ENCODE measurements at regions not wholly inside any gene's neighbourhood (a gene's known extent, or its start where the extent isn't known, plus 50 kb on each side); places are given as distances from the start of the nearest gene placed in this dataset.

DNA sequence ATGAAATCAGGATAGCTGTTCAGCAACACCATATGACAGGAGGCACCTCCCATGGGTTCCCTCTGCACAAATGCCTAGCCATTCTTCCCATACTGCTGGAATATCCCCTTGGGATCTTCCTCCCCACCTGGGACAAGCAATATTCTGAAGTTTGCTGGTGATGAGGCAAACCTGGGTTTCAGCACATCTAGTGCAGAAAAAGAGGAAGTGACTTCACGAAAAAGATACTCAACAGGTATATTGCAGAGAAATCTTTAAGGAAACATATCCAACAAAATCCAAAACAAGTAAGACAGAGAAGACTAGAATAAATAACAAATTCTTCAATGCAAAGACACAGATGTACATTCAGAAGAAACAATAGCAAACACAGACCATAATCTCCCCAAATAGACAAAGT, 1497.0 kb downstream of the PCDH9 start:
- intact Hi-C loops (cut with micrococcal nuclease), result no loop called here
- Histone ChIP-seq H2AFZ (ENCODE audit: low read depth, low read length, poor library complexity, severe bottlenecking) (no peak overlapping the region), H4K20me1 (ENCODE audit: insufficient read depth) (no peaks in the 10 kb centered on the region), H3K4me1 (ENCODE audit: control insufficient read depth in 1 of 2, insufficient read depth in 2 of 2, low read length in 2 of 2) (no peaks in the 10 kb centered on the region), H3K4me3 (replicated peaks in 1 of 2; ENCODE audit: low read depth in 1 of 2, low read length in 2 of 2) (no peak overlapping the region), H3K9ac (ENCODE audit: low read length) (no peak overlapping the region), H3K4me2 (ENCODE audit: low read length) (no peak overlapping the region), H3K9me3 (ENCODE audit: control insufficient read depth in 1 of 2, insufficient read depth in 1 of 2, low read depth in 1 of 2, low read length in 2 of 2) (peaks cover 0 to 6% of the 10 kb centered on the region in 2 experiments; a peak in 2 of 4 replicates), H3K27me3 (ENCODE audit: insufficient read depth, low read length) (no peaks in the 10 kb centered on the region), H3K9me2 (ENCODE audit: insufficient read depth) (no peaks in the 10 kb centered on the region), H3K27ac (ENCODE audit: low read depth, low read length) (no peak overlapping the region), H3K36me3 (ENCODE audit: control insufficient read depth in 1 of 2, insufficient read depth in 2 of 2, low read length in 2 of 2) (no peaks in the 10 kb centered on the region), H3K79me2 (ENCODE audit: insufficient read depth, low read length) (no peaks in the 10 kb centered on the region)
- no peak for TF ChIP-seq ELF1 (IDR thresholded peaks at IDR 0.05; ENCODE audit: borderline replicate concordance, low read depth)
- TF ChIP-seq EZH2 (IDR thresholded peaks at IDR 0.05), result no peak
- no peak for TF ChIP-seq POLR2A (IDR thresholded peaks at IDR 0.05; ENCODE audit: borderline replicate concordance, extremely low read depth, insufficient read depth, insufficient read length)
- no peak for TF ChIP-seq POLR2AphosphoS5 (IDR thresholded peaks at IDR 0.05; ENCODE audit: low read depth, low read length)
- TF ChIP-seq FOSL1 (IDR thresholded peaks at IDR 0.05; ENCODE audit: low read depth), result no peak
- no peak for TF ChIP-seq TCF7L2 (IDR thresholded peaks at IDR 0.05; ENCODE audit: borderline replicate concordance, extremely low read depth, insufficient read depth, insufficient read length)
- no peak for TF ChIP-seq SIN3A (IDR thresholded peaks at IDR 0.05; ENCODE audit: low read depth)
- no peak for TF ChIP-seq SP1 (IDR thresholded peaks at IDR 0.05; ENCODE audit: low read depth)
- TF ChIP-seq, protein P1, sequence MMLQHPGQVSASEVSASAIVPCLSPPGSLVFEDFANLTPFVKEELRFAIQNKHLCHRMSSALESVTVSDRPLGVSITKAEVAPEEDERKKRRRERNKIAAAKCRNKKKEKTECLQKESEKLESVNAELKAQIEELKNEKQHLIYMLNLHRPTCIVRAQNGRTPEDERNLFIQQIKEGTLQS (IDR thresholded peaks at IDR 0.05), result no peak
- no peak for TF ChIP-seq CBX3 (IDR thresholded peaks at IDR 0.05; ENCODE audit: low read depth)
- TF ChIP-seq CEBPB (IDR thresholded peaks at IDR 0.05; ENCODE audit: low read depth), result no peak
- no peak for TF ChIP-seq EGR1 (IDR thresholded peaks at IDR 0.05; ENCODE audit: low read depth)
- no peak for TF ChIP-seq SRF (IDR thresholded peaks at IDR 0.05; ENCODE audit: low read depth)
- TF ChIP-seq ZFX (IDR thresholded peaks at IDR 0.05), result no peak
- no peak for TF ChIP-seq EZH2phosphoT487 (IDR thresholded peaks at IDR 0.05; ENCODE audit: borderline replicate concordance)
- TF ChIP-seq JUND (IDR thresholded peaks at IDR 0.05), result no peak
- no peak for TF ChIP-seq YY1 (IDR thresholded peaks at IDR 0.05; ENCODE audit: extremely low read depth, insufficient replicate concordance, low read depth, low read length)
- CTCF ChIA-PET, result no interaction called here
- BruUV-seq (replicated peaks), result no TSS peak
- ATAC-seq, result no peak
- RAD21 ChIA-PET (ENCODE audit: low non-redundant PET in 1 of 2, low total read pairs in 2 of 2, uncharacterized antibody in 2 of 2, unreplicated experiment in 2 of 2), result no interaction called here
- no peak for DNase-seq (ENCODE audit: low read depth, low spot score)
- POLR2A ChIA-PET, result no interaction called here

Measured in HCT116 (cell line).